PC-3 (cell line): ENCODE measurements at regions not wholly inside any gene's neighbourhood (a gene's known extent, or its start where the extent isn't known, plus 50 kb on each side); places are given as distances from the start of the nearest gene placed in this dataset.

ENCODE experiments used
- ATAC-seq: fragments of 200-7000 bp; cut with Tn5 transposase; 2 replicates; pipeline ENCODE4 v1.9.1; 2020; ENCODE audit warnings: mild to moderate bottlenecking, moderate library complexity
- BruUV-seq: library from RNA; stranded (reverse); fragments of 400-500 nt; replicated peaks from 2 replicates; lab custom pipeline; 2021; lab: Mats Ljungman, UMichigan
- CTCF ChIA-PET: fragments of 300-600 bp; sonication (Branson Sonifier 250); formaldehyde crosslinking; loops from one replicate; lab custom pipeline; 2022; ENCODE audit warnings: antibody characterized with exemption; lab: Charles Lee
- POLR2A ChIA-PET: fragments of 300-600 bp; sonication (Branson Sonifier 250); formaldehyde crosslinking; loops from one replicate; lab custom pipeline; 2022; ENCODE audit warnings: antibody characterized with exemption; ENCODE audit not compliant: unreplicated experiment; lab: Charles Lee
- DNase-seq: peaks from one replicate; pipeline ENCODE4 v3.0.0-alpha.2; 2015
- H2AFZ ChIP-seq: fragments of 300-600 bp; sonication (generic); 2 replicates; pipeline ENCODE4 v1.6.0; 2016; ENCODE audit warnings: antibody characterized with exemption, low read length
- H3F3A ChIP-seq: fragments of 300-600 bp; sonication (generic); one replicate; pipeline ENCODE4 v1.6.0; 2017; ENCODE audit warnings: antibody characterized with exemption, low read length, control low read depth, mild to moderate bottlenecking; ENCODE audit not compliant: unreplicated experiment
- H3K27ac ChIP-seq: fragments of 300-600 bp; sonication (generic); 2 replicates; pipeline ENCODE4 v1.5.1; 2016; ENCODE audit warnings: mild to moderate bottlenecking, low read length
- H3K27me3 ChIP-seq: fragments of 300-600 bp; sonication (generic); 2 replicates; pipeline ENCODE4 v1.6.1; 2016; ENCODE audit warnings: low read length, mixed read lengths
- H3K36me3 ChIP-seq: fragments of 300-600 bp; sonication (generic); 2 replicates; pipeline ENCODE4 v1.6.1; 2016; ENCODE audit warnings: low read depth, mixed run types, low read length, mixed read lengths
- H3K4me1 ChIP-seq: fragments of 300-600 bp; sonication (generic); 2 replicates; pipeline ENCODE4 v1.5.1; 2016; ENCODE audit warnings: low read length; ENCODE audit not compliant: insufficient read depth
- H3K4me2 ChIP-seq: fragments of 300-600 bp; sonication (generic); 2 replicates; pipeline ENCODE4 v1.6.0; 2016; ENCODE audit warnings: low read length
- H3K4me3 ChIP-seq: fragments of 300-600 bp; sonication (generic); 2 replicates; pipeline ENCODE4 v1.5.1; 2016; ENCODE audit warnings: mild to moderate bottlenecking, low read length, mixed read lengths
- H3K79me2 ChIP-seq: fragments of 300-600 bp; sonication (generic); 2 replicates; pipeline ENCODE4 v1.6.1; 2017; ENCODE audit warnings: low read length, mixed read lengths
- H3K9ac ChIP-seq: fragments of 300-600 bp; sonication (generic); 2 replicates; pipeline ENCODE4 v1.6.0; 2016; ENCODE audit warnings: mild to moderate bottlenecking, low read length
- H3K9me2 ChIP-seq: fragments of 300-600 bp; sonication (generic); replicated peaks from 2 replicates; pipeline ENCODE4 v1.6.1; 2016; ENCODE audit warnings: mixed run types, low read length, mixed read lengths
- H3K9me3 ChIP-seq: fragments of 300-600 bp; sonication (generic); 2 replicates; pipeline ENCODE4 v1.6.1; 2016; ENCODE audit warnings: low read length, mixed read lengths
- H4K20me1 ChIP-seq: fragments of 300-600 bp; sonication (generic); 2 replicates; pipeline ENCODE4 v1.6.1; 2016; ENCODE audit warnings: low read length, mixed read lengths
- CTCF ChIP-seq: fragments of 300-600 bp; sonication (generic); conservative IDR thresholded peaks from 2 replicates; pipeline ENCODE4 v1.5.1; 2017; ENCODE audit warnings: antibody characterized with exemption, low read depth, mild to moderate bottlenecking, low read length
- EZH2 ChIP-seq: fragments of 300-600 bp; sonication (generic); IDR thresholded peaks from one replicate; pipeline ENCODE4 v1.6.1; 2017; ENCODE audit warnings: antibody characterized with exemption, mild to moderate bottlenecking, low read length; ENCODE audit not compliant: unreplicated experiment
- EZH2phosphoT487 ChIP-seq: fragments of 300-600 bp; sonication (generic); IDR thresholded peaks from 2 replicates; pipeline ENCODE4 v1.6.1; 2018; ENCODE audit warnings: mild to moderate bottlenecking, antibody characterized with exemption, low read length, borderline replicate concordance
- intact Hi-C: fragments of 100-400 bp; cut with micrococcal nuclease; formaldehyde crosslinking; loops from 2 replicates; pipeline ENCODE4 v1.9.0; 2023

- no TSS peak for BruUV-seq
- H3K9ac ChIP-seq = no peak overlapping the region
- no peak overlapping the region for H3K4me2 ChIP-seq
- TF ChIP-seq EZH2phosphoT487 (no peak), EZH2 (no peak), CTCF (no peak)
- H3K36me3 ChIP-seq = no peaks in the 10 kb centered on the region
- POLR2A ChIA-PET = no interaction called here
- DNase-seq = no peak
- H3K4me1 ChIP-seq = peaks cover 12% of the 10 kb centered on the region
- no peak for ATAC-seq
- H3K9me2 ChIP-seq = no peaks in the 10 kb centered on the region
- H3F3A ChIP-seq = no peaks in the 10 kb centered on the region
- H4K20me1 ChIP-seq = no peaks in the 10 kb centered on the region
- H2AFZ ChIP-seq = no peak overlapping the region
- no peaks in the 10 kb centered on the region for H3K79me2 ChIP-seq
- H3K27ac ChIP-seq = no peak overlapping the region
- H3K4me3 ChIP-seq = no peak overlapping the region
- intact Hi-C loops = no loop called here
- CTCF ChIA-PET = no interaction called here
- no peaks in the 10 kb centered on the region for H3K27me3 ChIP-seq
- no peaks in the 10 kb centered on the region for H3K9me3 ChIP-seq
Measured at GRCh38 chr12:67797185-67797741, 148.7 kb downstream of the DYRK2 start.

- Histone ChIP-seq H3K79me2 (no peaks in the 10 kb centered on the region), H3K4me3 (no peak overlapping the region), H4K20me1 (no peaks in the 10 kb centered on the region), H3K4me1 (peaks cover 12% of the 10 kb centered on the region), H3K36me3 (no peaks in the 10 kb centered on the region), H3K27me3 (no peaks in the 10 kb centered on the region), H3F3A (no peaks in the 10 kb centered on the region), H3K27ac (no peak overlapping the region), H3K9me2 (no peaks in the 10 kb centered on the region), H3K9ac (no peak overlapping the region), H2AFZ (no peak overlapping the region), H3K4me2 (no peak overlapping the region), H3K9me3 (no peaks in the 10 kb centered on the region)
- no peak for TF ChIP-seq CTCF
- TF ChIP-seq EZH2phosphoT487 = no peak
- no peak for TF ChIP-seq EZH2
- intact Hi-C loops = no loop called here
- CTCF ChIA-PET = no interaction called here
- no TSS peak for BruUV-seq
- POLR2A ChIA-PET = no interaction called here
- DNase-seq = no peak
- no peak for ATAC-seq
Measured at GRCh38 chr12:67797753-67798152, 149.2 kb downstream of the DYRK2 start.

- Histone ChIP-seq H3K9ac (no peak overlapping the region), H3K27me3 (no peaks in the 10 kb centered on the region), H3K9me2 (no peaks in the 10 kb centered on the region), H3K9me3 (no peaks in the 10 kb centered on the region), H3K36me3 (no peaks in the 10 kb centered on the region), H2AFZ (no peak overlapping the region), H3K79me2 (no peaks in the 10 kb centered on the region), H3K4me3 (no peak overlapping the region), H4K20me1 (no peaks in the 10 kb centered on the region), H3K4me1 (peaks cover 12% of the 10 kb centered on the region), H3F3A (no peaks in the 10 kb centered on the region), H3K27ac (no peak overlapping the region), H3K4me2 (no peak overlapping the region)
- BruUV-seq = no TSS peak
- TF ChIP-seq EZH2phosphoT487 (no peak), CTCF (no peak), EZH2 (no peak)
- POLR2A ChIA-PET = no interaction called here
- intact Hi-C loops = no loop called here
- DNase-seq (peak; percentile 9), ATAC-seq (no peak)
- CTCF ChIA-PET = no interaction called here
Measured at GRCh38 chr12:67798768-67799167, 150.2 kb downstream of the DYRK2 start.
